ENCODE measurements at regions not wholly inside any gene's neighbourhood (a gene's known extent, or its start where the extent isn't known, plus 50 kb on each side); places are given as distances from the start of the nearest gene placed in this dataset.

- DNase-seq: no peak
- Histone ChIP-seq H3K27me3 (no peaks in the 10 kb centered on the region), H3K4me3 (no peak overlapping the region), H3K36me3 (no peaks in the 10 kb centered on the region), H3K27ac (no peak overlapping the region), H3K9me3 (no peaks in the 10 kb centered on the region), H3K4me1 (no peaks in the 10 kb centered on the region)
- no peak for TF ChIP-seq EP300 (IDR thresholded peaks at IDR 0.05)
- TF ChIP-seq POLR2A (IDR thresholded peaks at IDR 0.05): no peak
- no peak for TF ChIP-seq CTCF (IDR thresholded peaks at IDR 0.05)
- no peak for TF ChIP-seq POLR2AphosphoS5 (IDR thresholded peaks at IDR 0.05)
- 66 to 87% (median 81%) methylated on average over 1 of the region's 1 CpG for WGBS, 5 donors
- intact Hi-C loops (cut with DNase I; ENCODE audit: low total_unique reads): no loop called here
These were observed 315.3 kb upstream of the CD180 start for GRCh38 chr5:67511911-67512310.

- intact Hi-C loops (cut with DNase I; ENCODE audit: low total_unique reads): no loop called here
- H3K4me3 ChIP-seq: no peak overlapping the region
- TF ChIP-seq EP300 (IDR thresholded peaks at IDR 0.05) (no peak), POLR2AphosphoS5 (IDR thresholded peaks at IDR 0.05) (no peak), POLR2A (IDR thresholded peaks at IDR 0.05) (no peak), CTCF (IDR thresholded peaks at IDR 0.05) (no peak)
- no peak overlapping the region for H3K27ac ChIP-seq
- H3K36me3 ChIP-seq: no peaks in the 10 kb centered on the region
- H3K9me3 ChIP-seq: no peaks in the 10 kb centered on the region
- H3K27me3 ChIP-seq: no peaks in the 10 kb centered on the region
- H3K4me1 ChIP-seq: no peaks in the 10 kb centered on the region
- DNase-seq: no peak
These were observed 313.6 kb upstream of the CD180 start for GRCh38 chr5:67510204-67510603.

GRCh38 chr5:67509402-67510186, 313.0 kb upstream of the CD180 start:
- no peak overlapping the region for H3K27ac ChIP-seq
- WGBS, 5 donors: 65 to 90% (median 73%) methylated on average over 5 of the region's 5 CpGs

GRCh38 chr5:67506241-67506640, 309.6 kb upstream of the CD180 start:
- no peaks in the 10 kb centered on the region for H3K4me1 ChIP-seq
- intact Hi-C loops (cut with DNase I; ENCODE audit: low total_unique reads): no loop called here
- H3K9me3 ChIP-seq: no peaks in the 10 kb centered on the region
- no peak overlapping the region for H3K27ac ChIP-seq
- TF ChIP-seq POLR2AphosphoS5 (IDR thresholded peaks at IDR 0.05) (no peak), POLR2A (IDR thresholded peaks at IDR 0.05) (no peak), CTCF (IDR thresholded peaks at IDR 0.05) (no peak), EP300 (IDR thresholded peaks at IDR 0.05) (no peak)
- H3K27me3 ChIP-seq: no peaks in the 10 kb centered on the region
- no peaks in the 10 kb centered on the region for H3K36me3 ChIP-seq
- no peak for DNase-seq
- H3K4me3 ChIP-seq: no peak overlapping the region
- WGBS, 5 donors: 60 to 71% (median 66%) methylated on average over 2 of the region's 2 CpGs

More at GRCh38 chr5:67509402-67510186, 313.0 kb upstream of the CD180 start:
- TF ChIP-seq POLR2A (IDR thresholded peaks at IDR 0.05) (no peak), POLR2AphosphoS5 (IDR thresholded peaks at IDR 0.05) (no peak), EP300 (IDR thresholded peaks at IDR 0.05) (no peak), CTCF (IDR thresholded peaks at IDR 0.05) (no peak)
- Histone ChIP-seq H3K4me1 (no peaks in the 10 kb centered on the region), H3K36me3 (no peaks in the 10 kb centered on the region), H3K27me3 (no peaks in the 10 kb centered on the region), H3K9me3 (no peaks in the 10 kb centered on the region), H3K4me3 (no peak overlapping the region)
- no peak for DNase-seq
- intact Hi-C loops (cut with DNase I; ENCODE audit: low total_unique reads): no loop called here

Data from stomach (tissue), 8 donors.